Activated CD4-positive, alpha-beta T cell treated with anti-CD3 and anti-CD28 coated beads, Interleukin-2, amount 10 ng/mL, durations not matched to agents 24 days and 14 days (primary cell): ENCODE measurements at regions not wholly inside any gene's neighbourhood (a gene's known extent, or its start where the extent isn't known, plus 50 kb on each side); places are given as distances from the start of the nearest gene placed in this dataset.
"Not testable (repeated sequence)": the region's sequence is repeated elsewhere in the genome, so short reads cannot be mapped to it uniquely, and the experiment has no call there.

ENCODE experiments used
- DNase-seq: peaks from one replicate; pipeline ENCODE4 v3.0.0; 2022
- H3K27ac Mint-ChIP-seq: one replicate; pipeline ENCODE4 v1.8.0; 2022; ENCODE audit warnings: mild to moderate bottlenecking, mixed read lengths
- H3K27me3 Mint-ChIP-seq: one replicate; pipeline ENCODE4 v1.8.0; 2022; ENCODE audit warnings: mixed read lengths
- H3K36me3 Mint-ChIP-seq: one replicate; pipeline ENCODE4 v1.8.0; 2022; ENCODE audit warnings: low read depth, mild to moderate bottlenecking, mixed read lengths
- H3K4me1 Mint-ChIP-seq: one replicate; pipeline ENCODE4 v1.8.0; 2021; ENCODE audit warnings: mixed read lengths
- H3K4me3 Mint-ChIP-seq: one replicate; pipeline ENCODE4 v1.8.0; 2022; ENCODE audit warnings: mild to moderate bottlenecking, moderate library complexity, mixed read lengths
- H3K9me3 Mint-ChIP-seq: one replicate; pipeline ENCODE4 v1.8.0; 2021; ENCODE audit warnings: mixed read lengths
- intact Hi-C: fragments of 100-400 bp; cut with micrococcal nuclease; formaldehyde crosslinking; loops from one replicate; pipeline ENCODE4 v1.15.1; 2023

DNA sequence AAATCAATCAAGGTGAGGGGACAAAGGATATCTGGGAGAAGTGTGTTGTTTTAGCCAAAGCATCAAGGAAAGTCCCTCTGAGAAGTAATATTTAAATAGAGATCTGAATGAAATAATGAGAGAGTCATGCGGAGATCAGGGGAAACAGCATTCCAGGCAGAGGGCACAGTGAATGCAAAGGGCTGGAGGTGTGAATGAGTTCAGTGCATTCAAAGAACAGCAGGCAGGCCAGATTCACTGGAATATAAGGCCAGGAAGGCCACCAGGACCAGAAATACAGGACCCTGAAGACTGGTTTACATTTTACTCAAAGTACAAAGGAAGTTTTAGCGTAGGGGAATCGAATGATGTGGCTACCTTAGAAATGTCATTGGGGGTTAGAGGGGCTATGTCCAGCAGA, 436.2 kb upstream of the TMEM132C start:
- no peak overlapping the region for H3K4me3 Mint-ChIP-seq
- DNase-seq, result no peak
- peaks cover 10% of the 10 kb centered on the region for H3K9me3 Mint-ChIP-seq
- intact Hi-C loops, result no loop called here
- H3K4me1 Mint-ChIP-seq, result no peaks in the 10 kb centered on the region
- H3K27me3 Mint-ChIP-seq, result no peaks in the 10 kb centered on the region
- H3K27ac Mint-ChIP-seq, result no peak overlapping the region
- H3K36me3 Mint-ChIP-seq, result no peaks in the 10 kb centered on the region

DNA sequence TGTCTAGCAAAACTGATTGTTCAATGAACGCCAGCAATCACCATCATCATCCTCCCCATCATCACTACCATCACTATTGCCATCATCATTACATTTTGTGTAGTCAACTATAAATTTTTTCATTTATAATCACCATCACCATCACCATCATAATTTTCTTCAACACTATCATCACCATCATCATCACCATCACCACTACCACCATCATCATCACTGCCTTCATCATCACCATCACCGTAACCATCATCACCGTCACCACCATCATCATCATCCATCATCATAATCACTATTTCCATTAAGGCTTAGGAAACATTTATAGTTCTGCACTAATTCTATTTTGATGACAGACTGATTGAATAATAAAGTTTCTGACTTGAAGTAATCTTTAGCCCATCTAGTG, 434.8 kb upstream of the TMEM132C start:
- H3K4me1 Mint-ChIP-seq, result no peaks in the 10 kb centered on the region
- peaks cover 10% of the 10 kb centered on the region for H3K9me3 Mint-ChIP-seq
- no peak overlapping the region for H3K4me3 Mint-ChIP-seq
- no peaks in the 10 kb centered on the region for H3K36me3 Mint-ChIP-seq
- DNase-seq, result no peak
- no peak overlapping the region for H3K27ac Mint-ChIP-seq
- intact Hi-C loops, result no loop called here
- no peaks in the 10 kb centered on the region for H3K27me3 Mint-ChIP-seq

DNA sequence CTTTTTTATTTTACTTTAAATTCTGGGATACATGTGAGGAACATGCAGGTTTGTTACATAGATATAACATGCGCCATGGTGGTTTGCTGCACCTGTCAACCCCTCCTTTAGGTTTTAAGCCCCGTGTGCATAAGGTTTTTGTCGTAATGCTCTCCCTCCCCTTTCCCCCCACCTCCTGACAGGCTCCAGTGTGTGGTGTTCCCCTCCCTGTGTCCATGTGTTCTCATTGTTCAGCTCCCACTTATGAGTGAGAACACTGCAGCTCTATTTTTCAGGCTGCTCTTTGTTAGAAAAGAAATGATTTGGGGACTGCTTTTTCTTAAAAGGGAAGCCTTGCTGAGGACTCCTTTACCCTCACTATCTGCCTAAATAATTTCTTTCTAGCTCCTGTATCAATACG, 430.2 kb upstream of the TMEM132C start:
- H3K4me3 Mint-ChIP-seq, intact Hi-C loops, H3K27ac Mint-ChIP-seq, H3K4me1 Mint-ChIP-seq, H3K36me3 Mint-ChIP-seq, H3K27me3 Mint-ChIP-seq, DNase-seq: not testable (repeated sequence)
- H3K9me3 Mint-ChIP-seq, result peaks cover 11% of the 10 kb centered on the region

DNA sequence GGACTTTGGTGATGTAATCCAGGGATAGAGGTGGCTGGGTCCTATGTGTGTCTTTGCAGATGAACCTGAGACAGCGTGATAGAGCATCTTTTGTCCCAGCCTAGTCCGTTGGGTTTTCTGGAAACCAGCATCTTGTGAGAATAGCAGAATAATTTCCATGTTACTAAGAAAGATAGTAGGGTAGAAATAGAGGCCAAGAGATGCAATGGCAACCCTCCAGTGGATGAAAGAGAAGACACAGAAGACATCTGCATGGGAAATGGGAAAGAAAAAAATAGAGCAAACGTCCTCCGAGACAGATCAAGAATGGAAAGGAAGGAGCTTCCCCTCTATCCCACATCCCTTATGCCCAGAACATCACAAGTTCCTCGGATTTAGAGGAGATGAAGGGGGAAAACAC, 409.3 kb upstream of the TMEM132C start:
- no peak for DNase-seq
- intact Hi-C loops, result no loop called here
- Mint-ChIP-seq H3K36me3 (no peaks in the 10 kb centered on the region), H3K9me3 (peaks cover 18% of the 10 kb centered on the region), H3K27ac (no peak overlapping the region), H3K27me3 (no peaks in the 10 kb centered on the region), H3K4me3 (no peak overlapping the region), H3K4me1 (no peaks in the 10 kb centered on the region)

DNA sequence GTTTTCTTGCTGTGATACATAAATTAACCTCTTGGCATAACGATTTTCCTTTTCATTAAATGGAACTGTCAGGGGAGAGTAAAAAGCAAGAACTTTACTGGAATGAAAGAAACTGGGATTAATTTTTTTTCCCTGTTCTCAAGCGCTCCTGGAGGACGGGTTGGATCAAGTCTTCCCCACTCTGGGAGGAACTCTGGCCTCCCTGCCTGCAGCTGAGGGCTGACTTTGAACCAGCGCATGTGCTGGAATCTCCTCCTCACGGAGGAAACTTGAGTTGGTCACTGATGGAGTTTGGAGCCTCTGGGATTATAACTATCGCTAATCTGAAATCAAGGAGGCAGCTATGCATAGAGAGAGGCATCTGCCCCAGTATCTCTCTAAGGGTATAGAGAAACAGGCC, 406.4 kb upstream of the TMEM132C start:
- no peak overlapping the region for H3K27ac Mint-ChIP-seq
- intact Hi-C loops, result no loop called here
- no peaks in the 10 kb centered on the region for H3K4me1 Mint-ChIP-seq
- no peak overlapping the region for H3K4me3 Mint-ChIP-seq
- H3K27me3 Mint-ChIP-seq, result no peaks in the 10 kb centered on the region
- peaks cover 20% of the 10 kb centered on the region for H3K9me3 Mint-ChIP-seq
- H3K36me3 Mint-ChIP-seq, result no peaks in the 10 kb centered on the region
- no peak for DNase-seq

DNA sequence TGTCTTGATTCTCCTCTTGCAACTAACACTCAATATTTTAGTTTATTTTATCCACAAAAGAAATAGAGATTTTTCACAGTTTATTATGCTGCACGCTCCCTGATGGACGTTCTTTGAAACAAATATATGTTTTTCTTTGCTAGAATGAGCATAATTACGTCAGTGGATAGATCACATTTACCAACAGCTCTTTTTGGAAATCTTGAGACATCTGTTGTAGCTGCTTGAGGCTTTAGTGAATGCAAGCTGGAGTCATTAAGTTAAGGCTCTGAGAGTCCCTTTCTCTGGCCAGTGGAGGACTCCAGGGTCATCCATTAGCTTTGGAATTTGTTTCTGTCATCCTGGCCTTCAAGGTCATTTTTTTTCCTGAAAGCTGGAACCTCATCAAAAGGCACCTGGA, 405.6 kb upstream of the TMEM132C start:
- peaks cover 20% of the 10 kb centered on the region for H3K9me3 Mint-ChIP-seq
- no peaks in the 10 kb centered on the region for H3K36me3 Mint-ChIP-seq
- intact Hi-C loops, result no loop called here
- no peak overlapping the region for H3K4me3 Mint-ChIP-seq
- no peak overlapping the region for H3K27ac Mint-ChIP-seq
- no peaks in the 10 kb centered on the region for H3K4me1 Mint-ChIP-seq
- DNase-seq, result no peak
- H3K27me3 Mint-ChIP-seq, result no peaks in the 10 kb centered on the region

DNA sequence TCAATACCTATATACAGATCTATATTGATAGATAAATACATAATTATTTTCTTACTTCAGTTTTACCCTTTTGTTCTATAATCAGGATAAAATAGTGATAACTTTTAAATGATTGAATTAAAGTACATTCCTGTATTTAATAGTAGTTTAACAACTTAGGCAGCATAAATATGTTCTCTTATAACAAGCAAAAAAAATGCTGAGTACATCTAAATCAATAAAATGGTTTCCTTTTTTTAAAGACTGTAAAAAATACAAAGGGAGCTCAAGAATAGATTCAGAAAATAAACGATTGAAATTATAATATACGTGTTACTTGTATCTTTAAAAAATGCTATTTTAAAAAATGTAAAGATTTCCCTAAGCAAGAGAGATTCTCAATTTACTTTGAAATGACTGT, 393.7 kb upstream of the TMEM132C start:
- Mint-ChIP-seq H3K27me3 (no peaks in the 10 kb centered on the region), H3K4me3 (no peak overlapping the region), H3K9me3 (peaks cover 5% of the 10 kb centered on the region), H3K27ac (no peak overlapping the region), H3K4me1 (no peaks in the 10 kb centered on the region), H3K36me3 (no peaks in the 10 kb centered on the region)
- no peak for DNase-seq
- intact Hi-C loops, result no loop called here

DNA sequence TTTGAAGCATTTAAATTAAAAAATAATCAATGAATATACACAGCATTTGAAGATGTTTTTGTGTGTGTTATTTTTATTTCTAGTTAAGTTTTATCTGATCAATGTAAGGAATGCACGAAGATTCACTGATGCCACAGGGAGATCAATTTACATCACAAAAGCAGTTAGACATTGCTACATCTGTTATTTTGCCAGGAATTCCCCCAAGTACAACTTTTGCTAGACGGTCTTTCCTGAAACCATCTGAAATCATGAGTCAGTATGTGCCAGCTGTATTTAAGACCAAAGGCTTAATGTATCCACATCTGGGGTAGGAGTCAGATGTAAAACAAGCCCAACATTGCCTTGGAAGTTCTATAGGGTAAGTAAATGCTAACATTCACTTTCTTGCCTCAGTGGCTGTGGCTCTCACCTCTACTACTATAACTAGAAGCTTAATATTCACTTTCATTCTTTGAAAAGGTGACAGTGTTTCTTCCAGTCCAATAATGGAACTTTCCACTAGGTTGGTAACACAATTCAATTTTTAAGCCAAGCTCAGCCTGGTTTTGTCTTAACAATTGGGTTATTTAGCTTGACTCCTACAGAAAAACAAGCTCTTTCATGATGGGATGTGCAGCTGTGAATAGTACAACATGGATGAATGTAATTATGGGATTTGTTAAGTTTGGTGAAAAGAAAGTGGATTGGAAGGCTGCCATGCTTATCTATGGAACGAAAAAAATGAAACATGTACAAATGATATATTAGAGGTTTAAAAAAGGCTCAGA, 385.4 kb upstream of the TMEM132C start:
- no peak for DNase-seq
- intact Hi-C loops, result no loop called here
- Mint-ChIP-seq H3K36me3 (no peaks in the 10 kb centered on the region), H3K27me3 (no peaks in the 10 kb centered on the region), H3K27ac (no peak overlapping the region), H3K4me1 (no peaks in the 10 kb centered on the region), H3K9me3 (no peaks in the 10 kb centered on the region), H3K4me3 (no peak overlapping the region)

DNA sequence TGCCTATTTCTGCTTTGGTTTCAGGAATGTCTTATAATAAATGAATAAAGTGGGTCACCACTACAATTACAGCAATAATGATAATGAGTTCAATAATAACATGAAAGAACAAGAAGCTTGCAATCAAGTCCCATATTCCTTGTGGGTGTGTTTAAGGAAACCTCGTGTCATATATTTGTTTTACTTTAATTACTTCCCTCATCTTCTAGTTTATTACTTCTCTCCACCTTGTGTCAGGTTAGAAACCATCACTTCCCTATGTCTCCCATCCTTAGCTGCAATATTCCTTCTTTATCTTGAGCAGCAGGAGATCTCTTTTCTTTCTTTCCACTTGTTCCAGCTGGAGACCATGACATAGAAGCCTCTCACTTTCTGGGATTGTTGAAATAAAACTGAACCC, 384.0 kb upstream of the TMEM132C start:
- intact Hi-C loops, result no loop called here
- Mint-ChIP-seq H3K36me3 (no peaks in the 10 kb centered on the region), H3K27me3 (no peaks in the 10 kb centered on the region), H3K27ac (no peak overlapping the region), H3K4me1 (no peaks in the 10 kb centered on the region), H3K9me3 (no peaks in the 10 kb centered on the region), H3K4me3 (no peak overlapping the region)
- DNase-seq, result no peak

DNA sequence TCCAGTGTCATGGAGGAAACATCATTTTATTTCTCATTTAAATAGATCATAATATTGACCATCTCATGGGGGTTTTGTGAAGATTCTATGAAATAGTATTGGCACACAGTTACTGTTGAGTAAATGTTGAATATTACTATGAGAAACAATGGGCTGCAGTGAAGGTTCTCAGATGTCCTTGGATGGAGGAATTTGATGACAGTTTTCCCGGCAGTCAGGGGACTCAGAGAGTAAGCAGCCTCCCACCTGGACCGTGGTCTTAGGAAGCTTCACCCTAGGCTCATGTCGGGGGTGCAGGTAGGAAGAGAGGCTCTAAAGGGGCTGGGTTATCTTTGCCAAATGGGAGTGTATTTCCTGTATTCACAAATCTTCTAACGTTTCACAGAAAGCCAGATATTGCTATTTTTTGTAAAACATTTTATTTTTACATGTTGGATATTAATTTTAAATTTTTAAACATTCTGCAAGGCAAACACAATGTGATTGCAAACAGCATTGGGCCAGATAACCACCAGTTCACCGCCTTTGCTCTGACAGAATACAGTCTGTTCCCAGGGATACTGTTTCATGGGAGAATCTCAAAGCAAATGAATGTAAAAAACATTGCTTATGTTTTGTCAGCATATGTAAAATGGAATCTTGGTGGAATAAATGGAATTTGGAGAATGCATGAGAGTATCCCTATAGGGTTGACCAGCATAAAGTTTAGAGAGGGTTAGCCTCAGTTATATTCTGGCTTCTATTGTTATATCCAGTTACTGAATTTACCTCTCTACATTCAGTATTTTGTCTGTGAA, 380.8 kb upstream of the TMEM132C start:
- Mint-ChIP-seq H3K4me1 (no peaks in the 10 kb centered on the region), H3K36me3 (no peaks in the 10 kb centered on the region), H3K4me3 (no peak overlapping the region), H3K27me3 (no peaks in the 10 kb centered on the region), H3K27ac (no peak overlapping the region), H3K9me3 (peaks cover under 1% of the 10 kb centered on the region)
- DNase-seq, result no peak
- intact Hi-C loops, result no loop called here

DNA sequence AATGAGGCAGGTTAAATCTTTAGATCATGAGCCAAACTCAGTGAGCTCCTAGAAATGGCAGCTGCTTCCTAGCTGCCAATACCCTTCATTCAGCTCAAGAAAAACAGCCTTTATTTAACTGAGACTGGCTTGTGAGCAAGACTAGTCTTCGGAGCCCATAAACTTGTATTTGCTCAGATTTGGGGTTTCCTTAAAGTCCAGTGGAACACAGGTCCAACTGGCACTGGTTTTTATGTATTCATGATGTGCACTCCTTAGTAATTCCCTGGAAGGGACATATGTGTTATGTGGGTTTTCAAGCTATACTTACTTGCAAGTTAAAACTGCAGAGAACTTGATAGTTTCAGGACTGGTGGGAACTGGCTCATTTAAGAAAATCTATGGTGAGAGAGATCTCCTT, 380.1 kb upstream of the TMEM132C start:
- Mint-ChIP-seq H3K4me1 (no peaks in the 10 kb centered on the region), H3K27me3 (no peaks in the 10 kb centered on the region), H3K4me3 (no peak overlapping the region), H3K9me3 (peaks cover 3% of the 10 kb centered on the region), H3K36me3 (no peaks in the 10 kb centered on the region), H3K27ac (no peak overlapping the region)
- DNase-seq, result no peak
- intact Hi-C loops, result no loop called here

DNA sequence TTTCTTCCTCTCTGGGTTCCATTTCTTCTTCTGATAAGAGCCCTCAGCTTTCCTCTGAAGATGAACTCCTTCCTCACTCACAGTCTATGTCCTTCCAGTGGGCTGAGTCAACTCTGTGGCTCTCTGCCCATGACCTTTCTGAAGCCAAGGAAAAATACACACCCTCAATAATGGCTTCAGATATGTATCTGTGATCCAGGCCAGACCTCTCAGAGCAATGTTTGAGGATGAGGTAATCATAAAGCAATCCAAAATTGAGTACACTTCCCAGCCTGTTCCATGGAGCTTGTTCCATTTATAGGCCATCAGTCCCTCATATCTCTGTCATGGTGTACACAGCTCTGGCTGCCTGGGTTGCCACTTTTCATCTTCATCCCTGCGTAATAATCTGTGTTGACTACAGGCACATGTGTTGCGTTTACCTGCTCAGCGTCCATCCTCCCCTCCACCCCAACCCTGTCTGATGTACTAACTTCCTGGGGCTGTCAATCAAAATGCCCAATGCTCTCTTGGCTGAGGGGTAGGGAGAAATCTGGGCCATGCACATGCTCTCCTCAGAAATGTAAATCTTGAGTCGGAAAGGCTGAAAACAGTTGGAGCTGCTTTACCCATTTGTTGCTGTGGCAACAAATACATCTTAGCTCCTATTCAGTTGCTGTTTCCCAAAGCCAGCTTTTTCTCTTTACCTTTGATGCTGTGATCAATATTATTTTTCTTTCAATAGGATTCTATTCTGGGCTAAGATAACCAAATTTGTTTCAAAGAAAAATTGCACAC, 377.8 kb upstream of the TMEM132C start:
- no peak for DNase-seq
- no peaks in the 10 kb centered on the region for H3K27me3 Mint-ChIP-seq
- H3K9me3 Mint-ChIP-seq, result peaks cover 3% of the 10 kb centered on the region
- intact Hi-C loops, result no loop called here
- no peak overlapping the region for H3K4me3 Mint-ChIP-seq
- H3K4me1 Mint-ChIP-seq, result no peaks in the 10 kb centered on the region
- H3K27ac Mint-ChIP-seq, result no peak overlapping the region
- no peaks in the 10 kb centered on the region for H3K36me3 Mint-ChIP-seq

DNA sequence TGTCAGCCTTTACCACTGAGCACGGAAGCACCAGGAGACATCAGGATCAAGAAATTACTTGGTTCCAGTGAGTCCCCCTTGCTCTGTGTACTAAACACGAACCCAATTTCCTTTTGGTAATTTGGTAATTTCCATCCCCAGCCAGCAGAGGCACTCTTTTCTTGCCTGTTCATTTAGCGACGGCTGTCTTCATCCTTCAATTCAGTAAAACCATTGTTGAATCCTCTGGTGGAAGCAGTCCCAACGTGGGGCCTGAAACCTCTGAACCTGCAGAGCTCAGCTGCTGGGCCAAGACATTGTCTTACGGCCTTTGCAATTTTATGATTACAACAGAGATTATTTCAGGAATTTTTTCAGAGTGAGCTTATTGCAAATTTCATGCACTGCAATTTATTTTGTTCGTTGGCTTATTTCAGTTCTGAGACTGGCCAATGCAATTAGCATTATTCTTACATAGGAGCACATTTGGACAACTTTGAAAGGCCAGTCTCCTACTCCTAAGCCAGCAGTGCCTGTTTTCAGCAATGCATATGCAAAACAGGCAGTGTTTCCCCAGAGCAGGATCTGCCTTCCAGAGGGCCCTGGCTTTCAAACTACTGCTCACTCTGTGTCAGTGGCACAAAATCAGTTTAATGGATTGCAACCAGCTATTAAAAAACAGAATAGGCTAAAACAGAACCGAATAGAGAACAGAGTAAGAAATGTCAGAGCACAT, 372.9 kb upstream of the TMEM132C start:
- H3K4me1 Mint-ChIP-seq, result no peaks in the 10 kb centered on the region
- intact Hi-C loops, result no loop called here
- no peak overlapping the region for H3K27ac Mint-ChIP-seq
- H3K9me3 Mint-ChIP-seq, result peaks cover 3% of the 10 kb centered on the region
- no peak overlapping the region for H3K4me3 Mint-ChIP-seq
- no peaks in the 10 kb centered on the region for H3K27me3 Mint-ChIP-seq
- no peak for DNase-seq
- no peaks in the 10 kb centered on the region for H3K36me3 Mint-ChIP-seq

DNA sequence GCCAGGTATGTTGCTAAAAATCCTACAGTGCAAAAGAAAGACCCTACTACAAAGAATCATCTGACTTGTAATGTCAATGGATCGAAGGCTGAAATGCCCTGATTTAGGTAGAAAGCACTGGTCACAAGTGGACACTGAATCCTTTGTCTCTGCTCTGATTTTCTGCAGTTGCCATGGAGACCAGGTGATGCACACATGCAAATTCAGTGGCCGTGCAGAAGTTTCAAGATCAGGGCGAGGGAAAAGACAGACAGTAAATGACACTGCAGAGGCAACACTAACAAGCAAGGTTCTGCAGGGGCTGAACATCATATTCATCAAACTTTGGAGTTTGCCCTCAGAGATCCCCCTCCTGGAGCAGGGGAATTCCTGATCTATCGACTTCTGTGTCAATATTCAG, 370.3 kb upstream of the TMEM132C start:
- Mint-ChIP-seq H3K4me3 (no peak overlapping the region), H3K27ac (no peak overlapping the region), H3K36me3 (no peaks in the 10 kb centered on the region), H3K27me3 (no peaks in the 10 kb centered on the region), H3K9me3 (peaks cover 6% of the 10 kb centered on the region), H3K4me1 (no peaks in the 10 kb centered on the region)
- DNase-seq, result no peak
- intact Hi-C loops, result no loop called here
